Skin of body (tissue), 1 donor: ENCODE measurements at regions not wholly inside any gene's neighbourhood (a gene's known extent, or its start where the extent isn't known, plus 50 kb on each side); places are given as distances from the start of the nearest gene placed in this dataset.

Experiments
- DNase-seq: peaks from one replicate; lab custom pipeline; 2025; lab: John Stamatoyannopoulos, UW

- DNase-seq: no peak
Measured at GRCh38 chr21:35705237-35705887, 355.0 kb downstream of the SETD4 start.

GRCh38 chr21:35703704-35704103 is 356.6 kb downstream of the SETD4 start:
- DNase-seq: no peak

GRCh38 chr21:35699361-35699760 is 361.0 kb downstream of the SETD4 start:
- DNase-seq: no peak

- peak; percentile 35 for DNase-seq
Measured at GRCh38 chr21:35697321-35697808, 363.0 kb downstream of the SETD4 start.

GRCh38 chr21:35696644-35697043 is 363.7 kb downstream of the SETD4 start:
- DNase-seq: no peak

- no peak for DNase-seq
Measured at GRCh38 chr21:35692311-35692710, 368.0 kb downstream of the SETD4 start.

- no peak for DNase-seq
Measured at GRCh38 chr21:35690436-35690835, 369.9 kb downstream of the SETD4 start.

- no peak for DNase-seq
Measured at GRCh38 chr21:35686156-35686555, 374.2 kb downstream of the SETD4 start.

GRCh38 chr21:35683664-35684304 is 376.5 kb downstream of the SETD4 start:
- DNase-seq: no peak

GRCh38 chr21:35682904-35683549 is 377.3 kb downstream of the SETD4 start:
- DNase-seq: no peak

- no peak for DNase-seq
Measured at GRCh38 chr21:35681946-35682345, 378.4 kb downstream of the SETD4 start.

- no peak for DNase-seq
Measured at GRCh38 chr21:35679076-35679475, 381.2 kb downstream of the SETD4 start.

- DNase-seq: no peak
Measured at GRCh38 chr21:35678393-35678792, 381.9 kb downstream of the SETD4 start.

GRCh38 chr21:35677298-35677841 is 383.0 kb downstream of the SETD4 start:
- no peak for DNase-seq

- no peak for DNase-seq
Measured at GRCh38 chr21:35674895-35675470, 385.3 kb downstream of the SETD4 start.

GRCh38 chr21:35674091-35674671 is 386.1 kb downstream of the SETD4 start:
- no peak for DNase-seq

GRCh38 chr21:35672313-35672712 is 388.0 kb downstream of the SETD4 start:
- no peak for DNase-seq

- no peak for DNase-seq
Measured at GRCh38 chr21:35664683-35665082, 395.6 kb downstream of the SETD4 start.

- DNase-seq: no peak
Measured at GRCh38 chr21:35663856-35664606, 396.3 kb downstream of the SETD4 start.

- DNase-seq: no peak
Measured at GRCh38 chr21:35658242-35658641, 402.1 kb downstream of the SETD4 start.

GRCh38 chr21:35652872-35653271 is 407.5 kb downstream of the SETD4 start:
- no peak for DNase-seq
